ENCODE measurements at regions not wholly inside any gene's neighbourhood (a gene's known extent, or its start where the extent isn't known, plus 50 kb on each side); places are given as distances from the start of the nearest gene placed in this dataset.

DNA sequence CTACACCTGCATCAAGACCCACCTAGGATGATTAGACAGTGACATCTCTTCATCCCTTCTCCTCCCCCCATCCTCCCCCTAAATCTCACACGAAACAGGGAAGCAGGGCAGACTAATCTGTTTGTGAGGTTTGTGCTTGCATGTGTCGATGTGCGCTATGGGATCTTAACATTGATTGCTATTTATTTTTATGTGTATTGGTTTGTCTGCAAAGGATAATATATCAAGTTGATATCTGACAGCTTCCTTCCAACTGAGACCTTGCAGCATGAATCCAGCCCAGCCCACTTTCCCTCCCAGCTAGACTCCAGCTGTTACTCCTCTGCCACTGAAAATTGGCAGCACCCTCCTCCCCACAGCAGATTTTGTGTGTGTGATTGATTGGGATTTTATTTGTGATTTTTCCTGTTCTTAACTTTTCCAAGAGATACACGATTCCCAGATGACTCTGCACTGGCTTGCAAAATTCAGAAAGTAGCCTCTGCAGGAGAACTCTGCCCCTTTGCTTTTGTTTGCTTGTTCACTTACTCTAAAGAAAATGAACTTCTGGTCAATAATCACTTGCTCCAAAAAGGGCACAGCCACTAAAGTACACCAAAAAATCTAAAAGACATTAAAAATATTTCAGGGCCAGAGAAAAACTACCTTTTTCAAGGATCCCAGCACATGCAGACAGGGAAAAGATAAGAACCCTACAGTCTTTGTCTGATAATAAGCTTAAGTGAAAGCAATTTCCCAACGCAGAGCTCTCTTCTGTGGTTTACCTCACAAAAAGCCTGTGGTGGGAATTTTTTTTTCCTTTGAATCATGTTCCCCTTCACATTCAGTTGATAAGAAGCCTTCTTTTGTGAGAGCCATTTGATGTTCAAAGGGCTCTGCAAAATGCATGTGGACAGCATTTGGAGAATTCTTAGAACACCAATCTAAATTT is 222.1 kb downstream of the RPS29 start:
- peaks cover 67% of the 10 kb centered on the region for H3K27me3 ChIP-seq (ENCODE audit: control insufficient read depth, insufficient read depth, low read length)

DNA sequence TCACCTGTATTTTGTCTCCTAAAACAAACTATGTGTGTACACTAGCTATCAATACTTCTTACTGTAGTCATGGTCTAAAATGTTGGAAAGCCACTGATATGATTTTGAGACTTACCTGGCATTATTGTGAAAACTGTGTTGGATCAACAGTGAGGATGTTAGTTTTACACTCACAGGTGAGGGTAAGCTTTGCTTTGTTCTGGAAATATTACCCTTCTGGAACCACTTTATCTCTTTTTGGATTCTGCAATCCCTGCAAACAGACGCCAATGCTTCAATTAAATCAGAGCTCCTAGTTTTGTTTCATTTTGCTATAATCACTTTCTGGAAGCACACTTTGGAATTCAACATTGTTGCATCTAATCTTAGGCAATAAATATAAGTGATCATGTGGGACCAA is 223.3 kb downstream of the RPS29 start:
- H3K4me1 ChIP-seq (ENCODE audit: control insufficient read depth, low read depth, low read length), result peaks cover 7% of the 10 kb centered on the region
- H3K27me3 ChIP-seq (ENCODE audit: control insufficient read depth, insufficient read depth, low read length), result peaks cover 55% of the 10 kb centered on the region
- no peaks in the 10 kb centered on the region for H3K36me3 ChIP-seq (ENCODE audit: control insufficient read depth, low read depth, low read length)
- H3K9me3 ChIP-seq (ENCODE audit: control insufficient read depth, low read depth, low read length), result no peaks in the 10 kb centered on the region
- no peak overlapping the region for H3K27ac ChIP-seq (ENCODE audit: low read length)
- no peak overlapping the region for H3K9ac ChIP-seq (ENCODE audit: low read length)
- no peak overlapping the region for H3K4me3 ChIP-seq (ENCODE audit: low read length)

More for the DNA sequence above, 222.1 kb downstream of the RPS29 start:
- Histone ChIP-seq H3K36me3 (ENCODE audit: control insufficient read depth, low read depth, low read length) (no peaks in the 10 kb centered on the region), H3K9me3 (ENCODE audit: control insufficient read depth, low read depth, low read length) (no peaks in the 10 kb centered on the region), H3K27ac (ENCODE audit: low read length) (no peak overlapping the region), H3K4me1 (ENCODE audit: control insufficient read depth, low read depth, low read length) (peaks cover 7% of the 10 kb centered on the region), H3K9ac (ENCODE audit: low read length) (no peak overlapping the region), H3K4me3 (ENCODE audit: low read length) (no peak overlapping the region)

DNA sequence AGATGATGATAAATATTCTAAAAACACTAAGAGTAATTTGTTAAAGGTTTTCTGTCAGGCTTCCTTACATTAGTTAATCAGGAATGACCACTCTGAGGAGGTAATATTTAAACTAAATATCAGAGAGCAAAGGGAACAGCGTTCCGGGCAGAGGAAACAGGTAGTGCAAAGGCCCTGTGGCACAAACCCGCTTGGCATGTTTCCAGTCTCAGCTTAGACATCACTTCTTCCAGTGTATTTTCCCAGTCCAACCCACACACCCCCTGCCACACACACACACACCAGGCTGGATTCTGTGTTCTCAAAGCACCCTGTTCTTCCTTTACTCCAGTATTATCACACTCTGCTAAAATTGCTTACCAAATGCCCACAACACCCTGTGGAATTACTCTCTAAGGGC is 247.1 kb downstream of the RPS29 start:
- H3K4me1 ChIP-seq (ENCODE audit: control insufficient read depth, low read depth, low read length), result no peaks in the 10 kb centered on the region
- H3K27me3 ChIP-seq (ENCODE audit: control insufficient read depth, insufficient read depth, low read length), result no peaks in the 10 kb centered on the region
- no peak overlapping the region for H3K27ac ChIP-seq (ENCODE audit: low read length)
- H3K4me3 ChIP-seq (ENCODE audit: low read length), result no peak overlapping the region
- H3K9ac ChIP-seq (ENCODE audit: low read length), result no peak overlapping the region
- no peaks in the 10 kb centered on the region for H3K9me3 ChIP-seq (ENCODE audit: control insufficient read depth, low read depth, low read length)
- H3K36me3 ChIP-seq (ENCODE audit: control insufficient read depth, low read depth, low read length), result no peaks in the 10 kb centered on the region

DNA sequence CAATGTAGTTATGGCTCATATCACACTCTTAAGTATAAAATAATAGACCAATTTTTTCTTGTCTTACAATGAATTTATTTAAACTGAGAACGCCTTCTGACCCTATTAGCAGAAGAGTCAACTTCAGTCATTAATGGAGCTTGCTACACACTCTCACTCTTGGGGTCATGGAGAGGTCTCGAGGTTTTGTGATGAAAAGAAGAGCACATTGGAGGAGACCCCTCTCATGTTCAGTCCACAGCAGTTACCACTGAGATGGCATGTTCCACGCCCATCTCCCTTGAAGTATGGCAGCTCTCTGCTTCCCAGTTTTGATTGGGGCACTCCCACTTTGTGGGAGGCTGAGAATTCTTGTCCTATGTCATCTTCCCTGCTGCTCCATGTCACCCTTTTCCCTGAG is 266.4 kb downstream of the RPS29 start:
- H3K9ac ChIP-seq (ENCODE audit: low read length), result no peak overlapping the region
- no peak overlapping the region for H3K4me3 ChIP-seq (ENCODE audit: low read length)
- no peaks in the 10 kb centered on the region for H3K9me3 ChIP-seq (ENCODE audit: control insufficient read depth, low read depth, low read length)
- no peaks in the 10 kb centered on the region for H3K4me1 ChIP-seq (ENCODE audit: control insufficient read depth, low read depth, low read length)
- no peak overlapping the region for H3K27ac ChIP-seq (ENCODE audit: low read length)
- no peaks in the 10 kb centered on the region for H3K36me3 ChIP-seq (ENCODE audit: control insufficient read depth, low read depth, low read length)
- H3K27me3 ChIP-seq (ENCODE audit: control insufficient read depth, insufficient read depth, low read length), result no peaks in the 10 kb centered on the region

DNA sequence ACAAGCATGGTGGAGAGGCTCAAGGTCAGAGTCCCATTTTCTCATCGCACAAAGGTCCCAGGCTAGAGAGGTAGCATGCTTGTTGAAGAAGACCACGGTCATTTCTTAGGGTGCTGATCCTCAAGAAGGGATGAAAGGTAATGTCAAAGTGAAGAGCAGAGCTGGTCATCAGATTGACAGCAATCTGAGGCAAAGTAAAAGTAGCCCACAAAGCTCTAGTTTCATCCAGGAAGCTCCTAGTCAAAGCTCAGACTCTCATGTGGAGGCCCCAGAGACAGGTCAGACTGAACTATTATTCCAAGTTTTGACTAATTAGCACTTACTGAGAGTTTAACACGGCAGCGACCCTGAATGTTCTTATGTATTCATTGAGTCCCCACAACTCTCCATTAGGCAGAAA is 270.6 kb downstream of the RPS29 start:
- Histone ChIP-seq H3K27me3 (ENCODE audit: control insufficient read depth, insufficient read depth, low read length) (no peaks in the 10 kb centered on the region), H3K27ac (ENCODE audit: low read length) (no peak overlapping the region)

DNA sequence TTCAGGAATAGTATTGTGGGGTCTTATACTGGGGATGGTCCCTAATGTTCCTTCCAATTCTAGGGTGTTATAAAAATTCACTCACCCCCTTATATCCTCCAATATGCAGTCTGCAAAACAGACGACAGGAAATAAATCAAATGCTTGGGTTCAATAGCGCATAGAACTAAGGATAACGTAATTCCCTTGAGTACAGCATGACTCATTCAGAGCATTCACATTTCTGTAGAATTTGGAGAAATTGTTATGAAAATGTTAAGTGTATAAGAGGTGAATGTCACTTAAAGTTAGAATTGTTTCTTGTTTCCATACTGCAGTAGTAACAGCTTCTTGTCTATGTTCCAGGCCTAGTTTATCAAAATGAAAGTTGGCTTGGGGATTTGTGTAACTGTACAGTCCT is 271.4 kb downstream of the RPS29 start:
- Histone ChIP-seq H3K36me3 (ENCODE audit: control insufficient read depth, low read depth, low read length) (no peaks in the 10 kb centered on the region), H3K27me3 (ENCODE audit: control insufficient read depth, insufficient read depth, low read length) (no peaks in the 10 kb centered on the region), H3K27ac (ENCODE audit: low read length) (no peak overlapping the region), H3K9me3 (ENCODE audit: control insufficient read depth, low read depth, low read length) (no peaks in the 10 kb centered on the region), H3K4me3 (ENCODE audit: low read length) (no peak overlapping the region), H3K4me1 (ENCODE audit: control insufficient read depth, low read depth, low read length) (no peaks in the 10 kb centered on the region), H3K9ac (ENCODE audit: low read length) (no peak overlapping the region)

More for the DNA sequence above, 270.6 kb downstream of the RPS29 start:
- no peaks in the 10 kb centered on the region for H3K36me3 ChIP-seq (ENCODE audit: control insufficient read depth, low read depth, low read length)
- no peaks in the 10 kb centered on the region for H3K9me3 ChIP-seq (ENCODE audit: control insufficient read depth, low read depth, low read length)
- H3K9ac ChIP-seq (ENCODE audit: low read length), result no peak overlapping the region
- no peaks in the 10 kb centered on the region for H3K4me1 ChIP-seq (ENCODE audit: control insufficient read depth, low read depth, low read length)
- no peak overlapping the region for H3K4me3 ChIP-seq (ENCODE audit: low read length)

DNA sequence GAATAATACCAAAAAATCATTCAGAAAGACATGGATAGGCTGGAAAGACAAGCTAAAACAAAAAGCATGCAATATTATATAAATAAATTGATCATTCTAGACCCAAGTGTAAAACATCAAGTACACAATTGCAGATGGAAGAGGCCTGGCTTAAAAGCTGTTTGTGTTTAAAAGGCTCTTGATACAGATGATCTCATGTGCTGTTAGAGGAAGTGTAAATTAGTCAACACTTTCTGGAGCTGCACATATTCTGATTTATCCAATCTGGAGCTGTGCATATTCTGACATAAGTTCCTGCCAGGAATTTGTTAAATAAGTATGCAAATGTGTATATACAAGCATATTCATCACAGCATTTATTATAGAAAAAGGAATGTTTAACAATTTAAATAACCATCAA is 273.1 kb downstream of the RPS29 start:
- Histone ChIP-seq H3K4me3 (ENCODE audit: low read length) (no peak overlapping the region), H3K9ac (ENCODE audit: low read length) (no peak overlapping the region), H3K36me3 (ENCODE audit: control insufficient read depth, low read depth, low read length) (no peaks in the 10 kb centered on the region), H3K27ac (ENCODE audit: low read length) (no peak overlapping the region), H3K4me1 (ENCODE audit: control insufficient read depth, low read depth, low read length) (no peaks in the 10 kb centered on the region), H3K27me3 (ENCODE audit: control insufficient read depth, insufficient read depth, low read length) (no peaks in the 10 kb centered on the region), H3K9me3 (ENCODE audit: control insufficient read depth, low read depth, low read length) (no peaks in the 10 kb centered on the region)

DNA sequence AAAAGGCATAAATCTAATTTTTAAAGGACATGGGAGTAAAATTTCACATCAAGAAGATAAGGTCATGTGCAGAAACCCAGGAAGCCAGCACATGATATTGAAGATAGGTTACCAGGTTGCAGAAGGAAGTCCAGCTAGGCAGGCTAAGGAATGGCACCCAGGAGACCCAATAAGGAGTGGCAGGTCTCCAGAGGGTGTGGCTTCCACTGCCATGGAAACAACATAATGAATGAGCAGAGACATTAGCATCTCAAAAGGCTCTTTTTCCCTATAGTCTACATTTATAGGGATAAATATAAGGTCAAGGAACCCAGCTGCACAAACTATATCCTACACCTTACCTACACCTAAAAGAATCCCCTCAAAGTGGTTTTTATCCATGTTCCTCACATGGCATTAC is 275.9 kb downstream of the RPS29 start:
- Histone ChIP-seq H3K27me3 (ENCODE audit: control insufficient read depth, insufficient read depth, low read length) (no peaks in the 10 kb centered on the region), H3K4me3 (ENCODE audit: low read length) (no peak overlapping the region), H3K27ac (ENCODE audit: low read length) (no peak overlapping the region), H3K36me3 (ENCODE audit: control insufficient read depth, low read depth, low read length) (no peaks in the 10 kb centered on the region), H3K9ac (ENCODE audit: low read length) (no peak overlapping the region), H3K4me1 (ENCODE audit: control insufficient read depth, low read depth, low read length) (no peaks in the 10 kb centered on the region), H3K9me3 (ENCODE audit: control insufficient read depth, low read depth, low read length) (no peaks in the 10 kb centered on the region)

DNA sequence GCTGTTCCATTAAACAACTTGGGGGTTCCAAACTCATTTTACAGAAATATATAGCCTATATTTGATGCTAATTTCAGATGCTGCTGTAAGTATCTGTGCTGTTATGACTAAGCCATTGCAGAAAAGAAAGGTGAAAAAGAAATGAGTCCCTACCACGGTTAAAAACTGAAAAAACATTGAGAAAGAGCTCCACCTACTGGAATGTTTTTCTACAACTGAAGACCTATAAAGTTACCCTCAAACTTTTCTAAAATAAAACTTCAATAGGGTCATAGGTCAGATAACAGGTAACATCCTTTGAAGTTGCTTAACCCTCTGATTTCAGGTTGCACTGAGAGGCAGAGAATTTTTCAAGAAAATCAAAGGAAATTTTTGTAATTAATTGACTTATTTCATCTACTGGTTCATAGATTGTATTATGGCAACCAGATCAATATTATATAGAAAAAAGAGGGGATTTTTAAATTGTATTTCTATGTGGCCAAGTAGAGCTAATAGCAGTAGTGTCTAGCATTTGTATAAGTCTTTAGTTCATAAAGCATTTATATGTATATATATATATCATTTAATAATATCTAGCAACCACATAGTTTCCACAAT is 279.9 kb downstream of the RPS29 start:
- Histone ChIP-seq H3K36me3 (ENCODE audit: control insufficient read depth, low read depth, low read length) (no peaks in the 10 kb centered on the region), H3K4me1 (ENCODE audit: control insufficient read depth, low read depth, low read length) (no peaks in the 10 kb centered on the region)

DNA sequence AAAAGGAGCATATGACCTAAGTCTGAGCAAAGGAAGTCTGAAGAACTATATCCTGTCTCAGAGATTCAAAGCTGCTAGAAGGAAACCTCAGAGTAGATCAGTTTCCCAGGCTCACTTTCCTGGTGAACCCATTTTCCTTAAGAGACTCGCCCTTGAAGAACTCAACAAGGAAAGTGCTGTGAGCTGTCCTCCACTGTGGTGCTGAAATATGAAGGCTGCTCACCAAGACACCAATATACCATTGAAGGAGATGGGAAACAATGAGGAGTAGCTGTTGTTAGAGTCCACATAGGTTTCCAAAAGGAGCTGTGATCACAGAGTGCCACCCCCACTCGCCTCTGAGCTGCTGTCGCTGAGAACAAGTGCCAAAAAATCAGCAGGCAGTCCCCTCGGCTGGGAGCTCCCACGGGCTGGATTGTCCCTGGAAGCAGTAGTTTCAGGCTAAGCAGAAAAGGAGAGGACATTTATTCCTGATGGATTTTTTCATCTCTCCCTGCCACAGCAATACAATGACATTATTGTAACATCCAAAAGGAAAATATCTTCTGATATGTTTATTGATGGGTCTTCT is 282.1 kb downstream of the RPS29 start:
- no peak overlapping the region for H3K4me3 ChIP-seq (ENCODE audit: low read length)
- H3K36me3 ChIP-seq (ENCODE audit: control insufficient read depth, low read depth, low read length), result no peaks in the 10 kb centered on the region
- no peak overlapping the region for H3K27ac ChIP-seq (ENCODE audit: low read length)
- H3K9ac ChIP-seq (ENCODE audit: low read length), result no peak overlapping the region
- H3K27me3 ChIP-seq (ENCODE audit: control insufficient read depth, insufficient read depth, low read length), result no peaks in the 10 kb centered on the region
- H3K4me1 ChIP-seq (ENCODE audit: control insufficient read depth, low read depth, low read length), result no peaks in the 10 kb centered on the region
- H3K9me3 ChIP-seq (ENCODE audit: control insufficient read depth, low read depth, low read length), result no peaks in the 10 kb centered on the region

More for the DNA sequence above, 279.9 kb downstream of the RPS29 start:
- Histone ChIP-seq H3K27me3 (ENCODE audit: control insufficient read depth, insufficient read depth, low read length) (no peaks in the 10 kb centered on the region), H3K27ac (ENCODE audit: low read length) (no peak overlapping the region), H3K9me3 (ENCODE audit: control insufficient read depth, low read depth, low read length) (no peaks in the 10 kb centered on the region), H3K9ac (ENCODE audit: low read length) (no peak overlapping the region), H3K4me3 (ENCODE audit: low read length) (no peak overlapping the region)

DNA sequence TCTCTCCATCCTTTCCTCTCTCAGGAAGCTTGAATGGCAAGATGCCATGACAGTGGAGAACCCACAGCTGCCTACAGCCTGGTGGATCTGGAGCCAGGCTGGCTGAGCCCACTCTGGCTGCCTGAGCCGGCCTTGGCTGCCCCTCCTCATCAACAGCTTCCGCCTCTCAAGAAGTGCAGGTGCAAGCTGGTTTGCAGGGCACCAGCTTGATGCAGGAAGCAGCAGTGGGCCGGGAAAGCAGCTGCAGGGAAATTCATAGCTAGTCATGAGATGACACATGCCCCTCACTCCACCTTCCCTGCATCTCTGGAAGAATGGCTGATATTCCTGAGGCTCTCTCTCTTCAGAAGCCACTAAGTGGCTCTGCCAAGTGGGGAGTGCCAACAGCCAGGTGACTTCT is 289.1 kb downstream of the RPS29 start:
- Histone ChIP-seq H3K9me3 (ENCODE audit: control insufficient read depth, low read depth, low read length) (no peaks in the 10 kb centered on the region), H3K9ac (ENCODE audit: low read length) (no peak overlapping the region), H3K4me3 (ENCODE audit: low read length) (no peak overlapping the region), H3K36me3 (ENCODE audit: control insufficient read depth, low read depth, low read length) (no peaks in the 10 kb centered on the region), H3K4me1 (ENCODE audit: control insufficient read depth, low read depth, low read length) (no peaks in the 10 kb centered on the region), H3K27me3 (ENCODE audit: control insufficient read depth, insufficient read depth, low read length) (no peaks in the 10 kb centered on the region), H3K27ac (ENCODE audit: low read length) (no peak overlapping the region)
